Gastroesophageal sphincter (tissue), 4 donors: ENCODE measurements at regions not wholly inside any gene's neighbourhood (a gene's known extent, or its start where the extent isn't known, plus 50 kb on each side); places are given as distances from the start of the nearest gene placed in this dataset.

Experiments
- ATAC-seq: fragments of 150-250 bp; one replicate; pipeline ENCODE4 v1.9.1; 2016; ENCODE audit warnings: mild to moderate bottlenecking, moderate library complexity
- H3K27ac ChIP-seq, 4 donors: fragments of 200-600 bp; sonication (generic) in 3 of 4; 1 replicate in 3 of 4; 2 replicates in 1 of 4; pipeline ENCODE4 v1.5.1; 2016 to 2019
- H3K27me3 ChIP-seq: fragments of 200-600 bp; sonication (generic); one replicate; pipeline ENCODE4 v1.5.1; 2019
- H3K36me3 ChIP-seq, 2 donors: fragments of 200-600 bp; sonication (generic); one replicate each; pipeline ENCODE4 v1.5.1; 2019; ENCODE audit warnings: control low read depth in 1 of 2
- H3K4me1 ChIP-seq, 3 donors: fragments of 200-600 bp; sonication (generic); 1 replicate in 2 of 3; 2 replicates in 1 of 3; pipeline ENCODE4 v1.5.1; 2016 to 2019; ENCODE audit warnings: control low read depth in 2 of 3
- H3K4me3 ChIP-seq, 2 donors: fragments of 200-600 bp; sonication (generic); one replicate each; pipeline ENCODE4 v1.5.1; 2019; ENCODE audit warnings: mild to moderate bottlenecking in 1 of 2, moderate library complexity in 1 of 2
- H3K9me3 ChIP-seq, 3 donors: fragments of 200-600 bp; sonication (generic); one replicate each; pipeline ENCODE4 v1.5.1; 2017 to 2019; ENCODE audit warnings: control low read depth in 2 of 3
- CTCF ChIP-seq, 4 experiments: fragments of 200-600 bp in 2 of 4; fragments of 450-650 bp in 2 of 4; sonication (generic) in 1 of 4; IDR thresholded peaks; one replicate each; pipeline ENCODE4 v1.5.1; 2017 to 2019; ENCODE audit warnings: antibody characterized with exemption in 4 of 4, mild to moderate bottlenecking in 2 of 4, moderate library complexity in 2 of 4
- EP300 ChIP-seq: sonication (generic); formaldehyde crosslinking; IDR thresholded peaks from one replicate; pipeline ENCODE4 v1.6.1; 2017; ENCODE audit warnings: antibody characterized with exemption, mild to moderate bottlenecking
- POLR2A ChIP-seq, 2 donors: fragments of 450-650 bp; IDR thresholded peaks; one replicate each; pipeline ENCODE4 v1.6.1; 2017; ENCODE audit warnings: antibody characterized with exemption in 2 of 2, mild to moderate bottlenecking in 2 of 2, moderate library complexity in 1 of 2
- POLR2AphosphoS5 ChIP-seq: sonication (generic); formaldehyde crosslinking; IDR thresholded peaks from one replicate; pipeline ENCODE4 v1.6.1; 2017; ENCODE audit warnings: antibody characterized with exemption
- WGBS, 2 donors: methylation state at CpG; one replicate each; pipeline ENCODE4 v1.1.5; 2018; ENCODE audit warnings: low coverage in 1 of 2; 5-methylcytosine and 5-hydroxymethylcytosine counted together

GRCh38 chr2:23298551-23298950 lies 86.4 kb upstream of the KLHL29 start:
- TF ChIP-seq CTCF (IDR thresholded peaks at IDR 0.05) (no peak), POLR2A (IDR thresholded peaks at IDR 0.05) (no peak), POLR2AphosphoS5 (no peak), EP300 (no peak)
- Histone ChIP-seq H3K27me3 (no peaks in the 10 kb centered on the region), H3K36me3 (no peaks in the 10 kb centered on the region), H3K4me3 (no peak overlapping the region), H3K27ac (no peak overlapping the region), H3K4me1 (peaks cover 0 to 10% (median 8%) of the 10 kb centered on the region in 3 donors), H3K9me3 (no peaks in the 10 kb centered on the region)
- ATAC-seq, result no peak
- WGBS, 2 donors, result 98 to 100% methylated on average over 1 to 5 of the region's 6 CpGs

GRCh38 chr2:23299476-23300195 lies 85.3 kb upstream of the KLHL29 start:
- WGBS, 2 donors, result 92% methylated on average over 3 to 4 of the region's 8 CpGs
- H3K36me3 ChIP-seq, result no peaks in the 10 kb centered on the region
- no peaks in the 10 kb centered on the region for H3K4me1 ChIP-seq
- H3K4me3 ChIP-seq, result no peak overlapping the region
- no peaks in the 10 kb centered on the region for H3K27me3 ChIP-seq
- no peaks in the 10 kb centered on the region for H3K9me3 ChIP-seq
- TF ChIP-seq CTCF (IDR thresholded peaks at IDR 0.05), result no peak
- no peak overlapping the region for H3K27ac ChIP-seq
- ATAC-seq, result no peak

DNA sequence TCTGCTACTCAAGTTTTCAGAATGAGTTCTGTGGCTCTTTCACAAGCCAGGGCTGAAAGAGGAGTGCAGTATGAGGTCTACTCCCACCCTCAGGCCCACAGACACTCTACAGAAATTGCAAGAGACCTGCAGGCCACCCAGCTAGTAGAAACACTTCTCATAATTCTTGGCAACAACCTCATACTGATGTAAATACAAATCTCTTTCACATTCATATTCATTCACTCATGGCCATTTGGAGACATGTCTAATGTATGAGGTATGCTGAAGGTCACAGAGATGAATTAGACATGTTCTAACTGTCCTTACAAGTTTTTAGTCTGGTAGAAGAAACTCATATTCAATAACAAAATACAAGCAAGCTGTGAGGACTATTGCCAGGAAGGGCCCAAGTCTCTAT lies 83.8 kb upstream of the KLHL29 start:
- H3K9me3 ChIP-seq, result no peaks in the 10 kb centered on the region
- H3K4me3 ChIP-seq, result no peak overlapping the region
- no peak for ATAC-seq
- H3K36me3 ChIP-seq, result no peaks in the 10 kb centered on the region
- H3K4me1 ChIP-seq, result no peaks in the 10 kb centered on the region
- H3K27me3 ChIP-seq, result peaks cover 7% of the 10 kb centered on the region
- no peak overlapping the region for H3K27ac ChIP-seq
- no peak for TF ChIP-seq POLR2A (IDR thresholded peaks at IDR 0.05)
- no peak for TF ChIP-seq EP300
- no peak for TF ChIP-seq POLR2AphosphoS5
- TF ChIP-seq CTCF (IDR thresholded peaks at IDR 0.05), result no peak

DNA sequence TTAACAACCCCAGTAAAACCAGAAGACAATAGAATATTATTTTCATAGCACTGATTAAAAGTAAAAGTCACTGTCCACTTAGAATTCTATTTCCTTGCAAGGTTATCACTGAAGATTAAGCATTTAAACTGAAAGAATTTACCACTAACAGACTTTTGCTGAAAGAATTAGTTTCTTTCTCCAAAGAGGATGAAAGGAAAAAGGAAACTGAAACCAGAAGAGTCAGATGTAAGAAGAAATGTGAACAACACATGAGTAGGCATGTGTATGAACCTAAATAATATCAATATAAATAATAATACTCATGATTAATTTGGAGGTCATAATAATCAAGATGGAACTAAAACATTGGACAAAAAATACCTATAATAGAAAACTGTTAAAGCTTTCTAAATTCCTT lies 82.4 kb upstream of the KLHL29 start:
- no peak overlapping the region for H3K4me3 ChIP-seq
- H3K4me1 ChIP-seq, result no peaks in the 10 kb centered on the region
- no peak for ATAC-seq
- peaks cover 7% of the 10 kb centered on the region for H3K27me3 ChIP-seq
- TF ChIP-seq EP300, result no peak
- no peak for TF ChIP-seq POLR2AphosphoS5
- no peak for TF ChIP-seq CTCF (IDR thresholded peaks at IDR 0.05)
- no peak for TF ChIP-seq POLR2A (IDR thresholded peaks at IDR 0.05)
- H3K9me3 ChIP-seq, result no peaks in the 10 kb centered on the region
- H3K36me3 ChIP-seq, result no peaks in the 10 kb centered on the region
- no peak overlapping the region for H3K27ac ChIP-seq

DNA sequence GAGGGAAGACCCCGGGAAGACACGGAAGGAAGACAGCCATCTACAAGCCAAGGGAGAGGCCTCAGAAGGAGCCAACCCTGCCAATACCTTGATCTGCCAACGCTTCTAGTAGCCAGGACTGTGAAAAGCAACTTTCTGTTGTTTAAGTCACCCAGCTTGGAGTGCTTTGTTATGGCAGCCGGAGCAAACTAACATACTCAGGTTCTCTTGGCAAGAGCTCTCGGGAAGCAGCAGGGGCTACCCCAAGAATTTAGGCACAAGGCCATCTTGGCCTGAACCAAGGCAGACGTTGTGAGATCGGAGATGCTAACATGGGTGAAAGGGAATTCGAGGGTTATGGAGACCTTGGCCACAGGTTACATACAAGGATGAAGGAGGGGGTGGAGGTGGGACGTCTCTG lies 78.6 kb upstream of the KLHL29 start:
- no peak overlapping the region for H3K27ac ChIP-seq
- 69 to 70% methylated on average over 2 to 8 of the region's 9 CpGs for WGBS, 2 donors
- TF ChIP-seq POLR2A (IDR thresholded peaks at IDR 0.05) (no peak), EP300 (no peak), POLR2AphosphoS5 (no peak), CTCF (IDR thresholded peaks at IDR 0.05) (no peak)
- no peaks in the 10 kb centered on the region for H3K36me3 ChIP-seq
- H3K9me3 ChIP-seq, result no peaks in the 10 kb centered on the region
- no peaks in the 10 kb centered on the region for H3K4me1 ChIP-seq
- no peak overlapping the region for H3K4me3 ChIP-seq
- ATAC-seq, result no peak
- peaks cover 7% of the 10 kb centered on the region for H3K27me3 ChIP-seq
